ENCODE measurements at regions not wholly inside any gene's neighbourhood (a gene's known extent, or its start where the extent isn't known, plus 50 kb on each side); places are given as distances from the start of the nearest gene placed in this dataset.

GRCh38 chr2:144593803-144594202 is 73.9 kb upstream of the ZEB2 start:
- no TSS peak for BruUV-seq (replicated peaks)
- Histone ChIP-seq H3K27ac (ENCODE audit: low read length) (no peak overlapping the region), H3K36me3 (ENCODE audit: control insufficient read depth, insufficient read depth, low read length) (no peaks in the 10 kb centered on the region), H3K27me3 (ENCODE audit: control insufficient read depth, insufficient read depth, low read length) (no peaks in the 10 kb centered on the region), H3K4me3 (ENCODE audit: low read depth in 2 of 2, low read length in 2 of 2) (no peak overlapping the region), H3K9me3 (ENCODE audit: control insufficient read depth, insufficient read depth, low read depth, low read length) (no peaks in the 10 kb centered on the region), H3K4me1 (ENCODE audit: control insufficient read depth, insufficient read depth, low read length) (peaks cover 5% of the 10 kb centered on the region; the same call in 1 of the 2 replicates)
- no peak for ATAC-seq
- ChIA-PET POLR2A (no interaction called here), CTCF (no interaction called here)
- no peak for DNase-seq (ENCODE audit: low read depth, low spot score)
- TF ChIP-seq SIN3A (IDR thresholded peaks at IDR 0.05; ENCODE audit: borderline replicate concordance, insufficient read depth, low read depth, low read length), result no peak
- TF ChIP-seq TCF7L2 (IDR thresholded peaks at IDR 0.05; ENCODE audit: low read depth, low read length), result no peak
- TF ChIP-seq, protein P1, sequence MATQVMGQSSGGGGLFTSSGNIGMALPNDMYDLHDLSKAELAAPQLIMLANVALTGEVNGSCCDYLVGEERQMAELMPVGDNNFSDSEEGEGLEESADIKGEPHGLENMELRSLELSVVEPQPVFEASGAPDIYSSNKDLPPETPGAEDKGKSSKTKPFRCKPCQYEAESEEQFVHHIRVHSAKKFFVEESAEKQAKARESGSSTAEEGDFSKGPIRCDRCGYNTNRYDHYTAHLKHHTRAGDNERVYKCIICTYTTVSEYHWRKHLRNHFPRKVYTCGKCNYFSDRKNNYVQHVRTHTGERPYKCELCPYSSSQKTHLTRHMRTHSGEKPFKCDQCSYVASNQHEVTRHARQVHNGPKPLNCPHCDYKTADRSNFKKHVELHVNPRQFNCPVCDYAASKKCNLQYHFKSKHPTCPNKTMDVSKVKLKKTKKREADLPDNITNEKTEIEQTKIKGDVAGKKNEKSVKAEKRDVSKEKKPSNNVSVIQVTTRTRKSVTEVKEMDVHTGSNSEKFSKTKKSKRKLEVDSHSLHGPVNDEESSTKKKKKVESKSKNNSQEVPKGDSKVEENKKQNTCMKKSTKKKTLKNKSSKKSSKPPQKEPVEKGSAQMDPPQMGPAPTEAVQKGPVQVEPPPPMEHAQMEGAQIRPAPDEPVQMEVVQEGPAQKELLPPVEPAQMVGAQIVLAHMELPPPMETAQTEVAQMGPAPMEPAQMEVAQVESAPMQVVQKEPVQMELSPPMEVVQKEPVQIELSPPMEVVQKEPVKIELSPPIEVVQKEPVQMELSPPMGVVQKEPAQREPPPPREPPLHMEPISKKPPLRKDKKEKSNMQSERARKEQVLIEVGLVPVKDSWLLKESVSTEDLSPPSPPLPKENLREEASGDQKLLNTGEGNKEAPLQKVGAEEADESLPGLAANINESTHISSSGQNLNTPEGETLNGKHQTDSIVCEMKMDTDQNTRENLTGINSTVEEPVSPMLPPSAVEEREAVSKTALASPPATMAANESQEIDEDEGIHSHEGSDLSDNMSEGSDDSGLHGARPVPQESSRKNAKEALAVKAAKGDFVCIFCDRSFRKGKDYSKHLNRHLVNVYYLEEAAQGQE (IDR thresholded peaks at IDR 0.05; ENCODE audit: insufficient read depth in 1 of 2, low read depth in 2 of 2, low read length in 1 of 2), result no peak
- no peak for TF ChIP-seq POLR2AphosphoS5 (IDR thresholded peaks at IDR 0.05; ENCODE audit: low read depth, low read length)
- no peak for TF ChIP-seq CTCF (IDR thresholded peaks at IDR 0.05)
- intact Hi-C loops (cut with micrococcal nuclease; ENCODE audit: unreplicated experiment), result no loop called here
- in situ Hi-C loops (cut with HindIII; ENCODE audit: low pct_unique_long_range_greater_than_20kb, low sequenced_read_pairs), result no loop called here

DNA sequence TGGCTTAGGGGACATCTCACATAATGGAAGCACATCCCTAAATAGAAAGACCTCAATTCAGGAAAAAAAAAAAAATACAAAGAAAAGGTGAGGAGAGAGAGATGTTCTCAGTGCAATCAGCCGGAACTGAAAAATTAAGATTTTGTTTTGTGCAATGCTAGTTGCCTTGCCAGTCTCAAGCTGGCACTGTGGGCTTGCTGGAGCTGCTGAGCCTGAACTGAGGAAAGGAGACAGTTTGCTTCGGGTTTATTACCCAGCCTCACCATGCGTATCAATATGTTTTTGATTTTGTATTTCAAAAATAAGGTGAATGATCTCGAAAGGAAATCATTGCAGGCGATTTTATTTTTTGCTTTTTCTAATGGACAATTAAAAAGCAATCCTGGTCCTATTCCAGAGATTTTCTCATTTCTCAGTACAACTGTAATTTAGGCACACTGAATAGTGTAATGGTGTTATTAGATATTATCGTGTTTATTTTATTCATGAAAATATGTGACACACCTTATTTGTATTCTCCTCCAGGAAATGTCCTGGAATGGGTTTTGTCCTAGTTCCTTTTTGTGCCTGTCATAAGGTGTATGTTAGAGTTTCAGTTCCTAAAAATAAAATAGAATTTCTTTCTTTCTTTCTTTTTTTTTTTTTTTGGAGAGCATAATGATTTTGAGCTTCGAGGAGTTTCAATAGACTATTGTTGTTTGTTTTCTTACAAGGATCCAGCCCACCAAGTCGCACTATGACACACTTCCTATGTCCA is 72.8 kb upstream of the ZEB2 start:
- POLR2A ChIA-PET, result interaction anchor here (0.6 kb wide), 1 partner anchor 44 kb away, joined by 3 read pairs; no protein-coding TSS in a partner anchor
- CTCF ChIA-PET, result interaction anchor here (0.6 kb wide), 1 partner anchor 217 kb away, joined by 4 read pairs; no protein-coding TSS in a partner anchor
- H3K27me3 ChIP-seq (ENCODE audit: control insufficient read depth, insufficient read depth, low read length), result no peaks in the 10 kb centered on the region
- H3K4me1 ChIP-seq (ENCODE audit: control insufficient read depth, insufficient read depth, low read length), result peaks cover 5% of the 10 kb centered on the region; the same call in 1 of the 2 replicates
- BruUV-seq (replicated peaks), result no TSS peak
- ATAC-seq (no peak), DNase-seq (ENCODE audit: low read depth, low spot score) (no peak)
- H3K4me3 ChIP-seq (ENCODE audit: low read depth in 2 of 2, low read length in 2 of 2), result no peak overlapping the region
- in situ Hi-C loops (cut with HindIII; ENCODE audit: low pct_unique_long_range_greater_than_20kb, low sequenced_read_pairs), result no loop called here
- no peaks in the 10 kb centered on the region for H3K9me3 ChIP-seq (ENCODE audit: control insufficient read depth, insufficient read depth, low read depth, low read length)
- intact Hi-C loops (cut with micrococcal nuclease; ENCODE audit: unreplicated experiment), result no loop called here
- H3K27ac ChIP-seq (ENCODE audit: low read length), result no peak overlapping the region
- no peak for TF ChIP-seq SIN3A (IDR thresholded peaks at IDR 0.05; ENCODE audit: borderline replicate concordance, insufficient read depth, low read depth, low read length)
- TF ChIP-seq, protein P1 (IDR thresholded peaks at IDR 0.05; ENCODE audit: insufficient read depth in 1 of 2, low read depth in 2 of 2, low read length in 1 of 2), result no peak
- TF ChIP-seq CTCF (IDR thresholded peaks at IDR 0.05), result no peak
- no peak for TF ChIP-seq POLR2AphosphoS5 (IDR thresholded peaks at IDR 0.05; ENCODE audit: low read depth, low read length)
- no peak for TF ChIP-seq TCF7L2 (IDR thresholded peaks at IDR 0.05; ENCODE audit: low read depth, low read length)
- H3K36me3 ChIP-seq (ENCODE audit: control insufficient read depth, insufficient read depth, low read length), result no peaks in the 10 kb centered on the region
